HL-60 (cell line): ENCODE measurements at regions not wholly inside any gene's neighbourhood (a gene's known extent, or its start where the extent isn't known, plus 50 kb on each side); places are given as distances from the start of the nearest gene placed in this dataset.

Source experiments
- DNase-seq, 2 experiments: peaks; one replicate each; pipeline ENCODE4 v3.0.0-alpha.2; 2010 to 2020; ENCODE audit warnings: low read depth in 1 of 2, low spot score in 1 of 2
- H3K27ac ChIP-seq: fragments of 250-450 bp; sonication (Bioruptor Pico); replicated peaks from 2 replicates; pipeline ENCODE4 v1.5.1; 2020; ENCODE audit warnings: mild to moderate bottlenecking, moderate library complexity
- H3K27me3 ChIP-seq: fragments of 250-450 bp; sonication (Bioruptor Pico); 2 replicates; pipeline ENCODE4 v1.5.1; 2021; ENCODE audit warnings: mild to moderate bottlenecking, moderate library complexity; ENCODE audit not compliant: insufficient read depth, poor library complexity, severe bottlenecking
- H3K4me3 ChIP-seq: replicated peaks from 2 replicates; pipeline ENCODE4 v1.5.1; 2011; ENCODE audit warnings: mild to moderate bottlenecking, control low read depth, low read length; ENCODE audit not compliant: insufficient read depth
- GABPA ChIP-seq: IDR thresholded peaks from 2 replicates; pipeline ENCODE4 v1.6.1; 2012; ENCODE audit warnings: low read depth
- POLR2AphosphoS5 ChIP-seq: IDR thresholded peaks from 2 replicates; pipeline ENCODE4 v1.6.1; 2012; ENCODE audit warnings: low read depth
- SPI1 ChIP-seq: IDR thresholded peaks from 2 replicates; pipeline ENCODE4 v1.6.1; 2012; ENCODE audit warnings: low read depth, mild to moderate bottlenecking, borderline replicate concordance
- TF ChIP-seq, protein P1 (sequence below): IDR thresholded peaks from one replicate; pipeline ENCODE4 v1.5.1; 2011; ENCODE audit warnings: low read length, control low read depth, inconsistent platforms; ENCODE audit not compliant: insufficient read depth
- TF ChIP-seq, protein P2 (sequence below): IDR thresholded peaks from 2 replicates; pipeline ENCODE4 v1.6.1; 2012; ENCODE audit warnings: low read depth; ENCODE audit not compliant: insufficient replicate concordance

DNA sequence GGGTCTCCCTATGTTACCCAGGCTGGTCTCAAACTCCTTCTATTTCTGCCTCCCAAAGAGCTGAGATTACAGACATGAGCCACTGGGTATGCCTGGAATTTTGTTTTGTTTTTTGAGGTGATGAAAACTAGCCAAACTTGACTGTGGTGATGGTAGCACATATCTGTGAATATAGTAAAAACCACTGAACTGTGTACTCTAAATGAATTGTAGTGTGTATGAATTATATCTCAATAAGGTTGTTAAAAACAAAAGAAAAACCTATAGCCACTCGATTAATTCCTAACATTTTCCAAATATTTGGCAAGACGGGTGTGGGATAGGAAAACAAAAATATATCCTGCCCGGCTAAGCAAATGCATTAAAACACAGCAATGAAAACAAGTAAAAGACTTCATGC, 1302.3 kb upstream of the CHAC2 start:
- no peak for DNase-seq
- Histone ChIP-seq H3K27ac (no peak overlapping the region), H3K27me3 (no peaks in the 10 kb centered on the region), H3K4me3 (no peak overlapping the region)
- no peak for TF ChIP-seq GABPA
- TF ChIP-seq, protein P1, sequence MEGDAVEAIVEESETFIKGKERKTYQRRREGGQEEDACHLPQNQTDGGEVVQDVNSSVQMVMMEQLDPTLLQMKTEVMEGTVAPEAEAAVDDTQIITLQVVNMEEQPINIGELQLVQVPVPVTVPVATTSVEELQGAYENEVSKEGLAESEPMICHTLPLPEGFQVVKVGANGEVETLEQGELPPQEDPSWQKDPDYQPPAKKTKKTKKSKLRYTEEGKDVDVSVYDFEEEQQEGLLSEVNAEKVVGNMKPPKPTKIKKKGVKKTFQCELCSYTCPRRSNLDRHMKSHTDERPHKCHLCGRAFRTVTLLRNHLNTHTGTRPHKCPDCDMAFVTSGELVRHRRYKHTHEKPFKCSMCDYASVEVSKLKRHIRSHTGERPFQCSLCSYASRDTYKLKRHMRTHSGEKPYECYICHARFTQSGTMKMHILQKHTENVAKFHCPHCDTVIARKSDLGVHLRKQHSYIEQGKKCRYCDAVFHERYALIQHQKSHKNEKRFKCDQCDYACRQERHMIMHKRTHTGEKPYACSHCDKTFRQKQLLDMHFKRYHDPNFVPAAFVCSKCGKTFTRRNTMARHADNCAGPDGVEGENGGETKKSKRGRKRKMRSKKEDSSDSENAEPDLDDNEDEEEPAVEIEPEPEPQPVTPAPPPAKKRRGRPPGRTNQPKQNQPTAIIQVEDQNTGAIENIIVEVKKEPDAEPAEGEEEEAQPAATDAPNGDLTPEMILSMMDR = no peak

DNA sequence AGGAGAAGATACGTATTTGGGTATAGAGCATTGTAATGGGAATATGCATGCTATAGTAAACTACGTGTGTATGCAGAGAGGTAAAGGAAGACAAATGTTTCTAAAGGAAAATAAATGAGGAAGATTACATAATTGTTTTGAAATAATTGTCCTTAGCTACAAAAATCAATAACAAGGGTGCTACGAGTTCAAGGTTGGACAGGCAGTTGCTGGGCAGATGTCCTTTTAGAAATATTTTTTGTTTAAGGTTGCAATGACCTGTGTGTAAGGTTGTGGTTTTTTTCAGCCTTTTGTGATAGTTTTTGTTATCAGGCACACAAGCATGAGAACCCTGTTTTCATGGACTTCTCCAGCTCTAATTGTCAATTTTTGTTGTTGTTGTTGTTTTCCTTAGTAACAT, 1304.1 kb upstream of the CHAC2 start:
- no peak for TF ChIP-seq POLR2AphosphoS5
- TF ChIP-seq, protein P1 = no peak
- no peak for TF ChIP-seq SPI1
- TF ChIP-seq, protein P2, sequence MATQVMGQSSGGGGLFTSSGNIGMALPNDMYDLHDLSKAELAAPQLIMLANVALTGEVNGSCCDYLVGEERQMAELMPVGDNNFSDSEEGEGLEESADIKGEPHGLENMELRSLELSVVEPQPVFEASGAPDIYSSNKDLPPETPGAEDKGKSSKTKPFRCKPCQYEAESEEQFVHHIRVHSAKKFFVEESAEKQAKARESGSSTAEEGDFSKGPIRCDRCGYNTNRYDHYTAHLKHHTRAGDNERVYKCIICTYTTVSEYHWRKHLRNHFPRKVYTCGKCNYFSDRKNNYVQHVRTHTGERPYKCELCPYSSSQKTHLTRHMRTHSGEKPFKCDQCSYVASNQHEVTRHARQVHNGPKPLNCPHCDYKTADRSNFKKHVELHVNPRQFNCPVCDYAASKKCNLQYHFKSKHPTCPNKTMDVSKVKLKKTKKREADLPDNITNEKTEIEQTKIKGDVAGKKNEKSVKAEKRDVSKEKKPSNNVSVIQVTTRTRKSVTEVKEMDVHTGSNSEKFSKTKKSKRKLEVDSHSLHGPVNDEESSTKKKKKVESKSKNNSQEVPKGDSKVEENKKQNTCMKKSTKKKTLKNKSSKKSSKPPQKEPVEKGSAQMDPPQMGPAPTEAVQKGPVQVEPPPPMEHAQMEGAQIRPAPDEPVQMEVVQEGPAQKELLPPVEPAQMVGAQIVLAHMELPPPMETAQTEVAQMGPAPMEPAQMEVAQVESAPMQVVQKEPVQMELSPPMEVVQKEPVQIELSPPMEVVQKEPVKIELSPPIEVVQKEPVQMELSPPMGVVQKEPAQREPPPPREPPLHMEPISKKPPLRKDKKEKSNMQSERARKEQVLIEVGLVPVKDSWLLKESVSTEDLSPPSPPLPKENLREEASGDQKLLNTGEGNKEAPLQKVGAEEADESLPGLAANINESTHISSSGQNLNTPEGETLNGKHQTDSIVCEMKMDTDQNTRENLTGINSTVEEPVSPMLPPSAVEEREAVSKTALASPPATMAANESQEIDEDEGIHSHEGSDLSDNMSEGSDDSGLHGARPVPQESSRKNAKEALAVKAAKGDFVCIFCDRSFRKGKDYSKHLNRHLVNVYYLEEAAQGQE = no peak
- TF ChIP-seq GABPA = no peak
- no peak overlapping the region for H3K27ac ChIP-seq
- DNase-seq = no peak
- H3K4me3 ChIP-seq = no peak overlapping the region
- no peaks in the 10 kb centered on the region for H3K27me3 ChIP-seq

DNA sequence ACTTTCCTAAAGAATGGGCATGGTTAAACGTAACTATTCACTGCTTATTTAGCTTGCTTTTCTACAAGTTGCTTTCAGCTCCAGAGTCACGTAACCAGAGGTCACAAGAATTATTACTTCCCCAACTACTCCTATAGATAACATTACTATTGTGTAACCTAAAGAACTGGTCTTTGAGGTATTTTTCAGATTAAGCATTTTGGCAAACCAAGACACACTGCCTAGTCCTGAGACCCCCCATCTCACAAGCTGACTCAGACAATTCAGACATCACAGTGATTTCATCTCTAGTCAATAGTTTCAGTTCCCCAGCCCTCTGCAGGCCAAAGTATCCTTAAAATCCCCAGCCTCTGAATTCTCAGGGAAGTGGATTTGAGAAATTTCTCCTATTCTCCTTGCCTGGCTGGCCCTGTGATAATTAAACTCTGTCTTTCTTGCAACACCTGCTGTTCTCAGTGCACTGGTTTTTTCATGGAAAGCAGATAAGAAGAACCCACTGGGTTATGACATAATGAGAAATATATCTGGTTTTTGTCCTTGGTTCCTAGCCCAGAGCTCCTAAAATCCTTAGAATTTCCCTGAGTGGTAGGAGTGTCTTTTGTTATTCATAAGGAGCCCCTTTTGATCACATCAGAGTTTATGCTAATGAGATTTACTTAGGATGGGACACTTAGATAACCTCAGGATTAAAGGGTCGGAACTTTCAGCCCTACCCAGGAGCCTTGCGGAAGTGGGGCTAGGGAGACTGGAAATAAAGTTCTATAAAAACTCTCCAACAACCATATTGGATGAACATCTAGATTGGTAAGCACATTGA, 1310.8 kb upstream of the CHAC2 start:
- Histone ChIP-seq H3K4me3 (no peak overlapping the region), H3K27ac (no peak overlapping the region), H3K27me3 (no peaks in the 10 kb centered on the region)
- no peak for DNase-seq
- no peak for TF ChIP-seq POLR2AphosphoS5
- no peak for TF ChIP-seq SPI1
- TF ChIP-seq GABPA = no peak
- TF ChIP-seq, protein P2 = no peak
- TF ChIP-seq, protein P1 = no peak

DNA sequence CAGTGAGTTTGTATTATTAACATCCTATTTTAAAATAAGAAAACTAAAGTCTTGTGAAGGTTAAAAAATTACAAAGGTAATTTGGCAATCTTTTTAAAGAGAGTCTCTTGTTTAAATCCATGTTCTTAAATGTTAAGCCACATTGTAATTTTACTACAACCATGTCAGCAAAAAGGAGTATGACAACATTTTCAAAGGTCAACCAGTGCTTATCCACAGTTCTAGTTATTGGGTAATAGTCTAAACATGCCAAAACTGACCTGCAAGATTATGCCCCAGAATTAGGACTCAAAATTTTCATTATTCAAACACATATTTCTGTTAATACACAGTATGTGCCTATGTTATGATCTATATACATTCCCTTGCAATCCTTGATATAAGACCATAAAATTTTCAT, 1312.6 kb upstream of the CHAC2 start:
- no peak overlapping the region for H3K27ac ChIP-seq
- DNase-seq = no peak
- no peaks in the 10 kb centered on the region for H3K27me3 ChIP-seq
- no peak for TF ChIP-seq GABPA
- no peak for TF ChIP-seq SPI1
- TF ChIP-seq, protein P1 = no peak
- no peak for TF ChIP-seq POLR2AphosphoS5
- TF ChIP-seq, protein P2 = no peak
- no peak overlapping the region for H3K4me3 ChIP-seq
